GM12891 (cell line): ENCODE measurements at regions not wholly inside any gene's neighbourhood (a gene's known extent, or its start where the extent isn't known, plus 50 kb on each side); places are given as distances from the start of the nearest gene placed in this dataset.

Experiments used
- POLR2A ChIP-seq: IDR thresholded peaks from 2 replicates; pipeline ENCODE4 v1.6.1; 2011; ENCODE audit warnings: low read depth, low read length, control low read depth
- POLR2AphosphoS5 ChIP-seq: IDR thresholded peaks from 2 replicates; pipeline ENCODE4 v1.6.1; 2011; ENCODE audit warnings: low read depth, low read length, control low read depth
- TAF1 ChIP-seq: IDR thresholded peaks from 2 replicates; pipeline ENCODE4 v1.6.1; 2011; ENCODE audit warnings: low read depth, low read length, control low read depth

- no peak for TF ChIP-seq TAF1
- no peak for TF ChIP-seq POLR2AphosphoS5
- TF ChIP-seq POLR2A: no peak
Observed at GRCh38 chr18:10130606-10131005, 216.8 kb downstream of the VAPA start.
